ENCODE measurements at regions not wholly inside any gene's neighbourhood (a gene's known extent, or its start where the extent isn't known, plus 50 kb on each side); places are given as distances from the start of the nearest gene placed in this dataset.

DNA sequence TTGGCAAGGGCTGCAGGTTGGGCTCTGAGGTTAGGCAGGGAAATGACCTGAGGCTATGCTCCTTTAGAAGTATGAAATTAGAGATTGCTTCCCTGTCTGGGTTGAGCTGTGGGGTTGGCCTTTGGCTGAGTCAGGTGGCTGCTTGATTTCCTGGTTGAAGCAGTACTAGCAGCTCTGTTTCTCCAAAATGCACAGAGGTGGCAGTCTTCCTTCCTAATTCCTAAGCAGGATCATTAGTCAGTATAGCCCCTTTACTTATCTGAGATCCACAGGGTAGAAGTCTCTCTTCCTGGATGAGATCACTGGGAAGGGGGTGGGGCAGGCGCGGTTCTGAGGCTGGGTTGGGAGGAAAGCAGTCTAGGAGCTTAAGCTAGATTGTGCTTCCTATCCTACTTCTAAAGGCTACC lies 1917.5 kb downstream of the LRRC4C start:
- no peak for TF ChIP-seq CTCF (IDR thresholded peaks at IDR 0.05)
- TF ChIP-seq EP300 (IDR thresholded peaks at IDR 0.05) = no peak
- no peak for TF ChIP-seq POLR2A (IDR thresholded peaks at IDR 0.05)
- TF ChIP-seq POLR2AphosphoS5 (IDR thresholded peaks at IDR 0.05) = no peak

Data from upper lobe of left lung (tissue), 4 donors.